Testis (tissue), 2 donors: ENCODE measurements at regions not wholly inside any gene's neighbourhood (a gene's known extent, or its start where the extent isn't known, plus 50 kb on each side); places are given as distances from the start of the nearest gene placed in this dataset.

Experiments used
- DNase-seq: peaks from one replicate; pipeline ENCODE4 v3.0.0-alpha.2; 2019
- H3K27ac ChIP-seq, 2 donors: fragments of 200-600 bp; sonication (generic); one replicate each; pipeline ENCODE4 v1.5.1; 2019
- H3K27me3 ChIP-seq: fragments of 200-600 bp; sonication (generic); one replicate; pipeline ENCODE4 v1.5.1; 2019
- H3K36me3 ChIP-seq: fragments of 200-600 bp; sonication (generic); one replicate; pipeline ENCODE4 v1.5.1; 2017; ENCODE audit warnings: low read depth; ENCODE audit errors: missing control alignments
- H3K4me1 ChIP-seq: fragments of 200-600 bp; sonication (generic); one replicate; pipeline ENCODE4 v1.5.1; 2019
- H3K4me3 ChIP-seq, 2 donors: fragments of 200-600 bp; sonication (generic); one replicate each; pipeline ENCODE4 v1.5.1; 2017 to 2019
- H3K9me3 ChIP-seq: fragments of 200-600 bp; sonication (generic); one replicate; pipeline ENCODE4 v1.5.1; 2017
- CTCF ChIP-seq, 3 experiments: fragments of 450-650 bp in 2 of 3; fragments of 200-600 bp in 1 of 3; sonication (generic) in 1 of 3; IDR thresholded peaks; one replicate each; pipeline ENCODE4 v1.5.1; 2016 to 2019; ENCODE audit warnings: antibody characterized with exemption in 3 of 3, mild to moderate bottlenecking in 2 of 3, moderate library complexity in 1 of 3
- POLR2A ChIP-seq: fragments of 450-650 bp; IDR thresholded peaks from one replicate; pipeline ENCODE4 v1.6.1; 2017; ENCODE audit warnings: antibody characterized with exemption, mild to moderate bottlenecking, moderate library complexity
- WGBS, 2 donors: methylation state at CpG; one replicate each; pipeline ENCODE4 v1.1.5; 2018; 5-methylcytosine and 5-hydroxymethylcytosine counted together
- intact Hi-C: fragments of 100-400 bp; cut with DNase I; formaldehyde crosslinking; loops from one replicate; pipeline ENCODE4 v1.15.1; 2023; ENCODE audit warnings: low total_unique reads

GRCh38 chr5:68960961-68961360, 132.9 kb upstream of the SLC30A5 start:
- Histone ChIP-seq H3K9me3 (no peaks in the 10 kb centered on the region), H3K27ac (no peak overlapping the region), H3K4me3 (no peak overlapping the region), H3K4me1 (no peaks in the 10 kb centered on the region), H3K27me3 (no peaks in the 10 kb centered on the region), H3K36me3 (no peaks in the 10 kb centered on the region)
- intact Hi-C loops, result no loop called here
- DNase-seq, result no peak
- 87 to 92% methylated on average over 6 of the region's 6 CpGs for WGBS, 2 donors
- TF ChIP-seq POLR2A (no peak), CTCF (IDR thresholded peaks at IDR 0.05) (no peak)

GRCh38 chr5:68961762-68962161, 132.1 kb upstream of the SLC30A5 start:
- Histone ChIP-seq H3K36me3 (no peaks in the 10 kb centered on the region), H3K9me3 (no peaks in the 10 kb centered on the region), H3K4me3 (no peak overlapping the region), H3K27ac (no peak overlapping the region), H3K4me1 (no peaks in the 10 kb centered on the region), H3K27me3 (no peaks in the 10 kb centered on the region)
- no peak for DNase-seq
- WGBS, 2 donors, result 67 to 79% methylated on average over 5 of the region's 5 CpGs
- intact Hi-C loops, result no loop called here
- TF ChIP-seq CTCF (IDR thresholded peaks at IDR 0.05) (no peak), POLR2A (no peak)

- H3K36me3 ChIP-seq, result no peaks in the 10 kb centered on the region
Observed at GRCh38 chr5:68962757-68963484, 130.9 kb upstream of the SLC30A5 start.

GRCh38 chr5:68964679-68965078, 129.1 kb upstream of the SLC30A5 start:
- H3K4me1 ChIP-seq, result no peaks in the 10 kb centered on the region
- H3K36me3 ChIP-seq, result no peaks in the 10 kb centered on the region
- WGBS, 2 donors, result 71 to 74% methylated on average over 3 of the region's 3 CpGs
- no peak for DNase-seq
- intact Hi-C loops, result no loop called here
- H3K27ac ChIP-seq, result no peak overlapping the region
- no peak overlapping the region for H3K4me3 ChIP-seq
- TF ChIP-seq CTCF (IDR thresholded peaks at IDR 0.05) (no peak), POLR2A (no peak)
- no peaks in the 10 kb centered on the region for H3K9me3 ChIP-seq
- no peaks in the 10 kb centered on the region for H3K27me3 ChIP-seq

More at GRCh38 chr5:68962757-68963484, 130.9 kb upstream of the SLC30A5 start:
- peak overlapping the region in 1 of 2 donors; percentile 55 for H3K27ac ChIP-seq
- DNase-seq, result peak; percentile 84
- intact Hi-C loops, result no loop called here
- H3K27me3 ChIP-seq, result no peaks in the 10 kb centered on the region
- H3K9me3 ChIP-seq, result no peaks in the 10 kb centered on the region
- no peaks in the 10 kb centered on the region for H3K4me1 ChIP-seq
- TF ChIP-seq POLR2A (no peak), CTCF (IDR thresholded peaks at IDR 0.05) (peak; percentile 78 to 86 (median 81))
- H3K4me3 ChIP-seq, result no peak overlapping the region
- 21 to 24% methylated on average over 16 of the region's 16 CpGs for WGBS, 2 donors

GRCh38 chr5:68965926-68966325, 127.9 kb upstream of the SLC30A5 start:
- TF ChIP-seq CTCF (IDR thresholded peaks at IDR 0.05), result no peak
- TF ChIP-seq POLR2A, result no peak
- Histone ChIP-seq H3K27ac (no peak overlapping the region), H3K36me3 (no peaks in the 10 kb centered on the region), H3K9me3 (no peaks in the 10 kb centered on the region), H3K4me3 (no peak overlapping the region), H3K27me3 (no peaks in the 10 kb centered on the region), H3K4me1 (no peaks in the 10 kb centered on the region)
- intact Hi-C loops, result no loop called here
- WGBS, 2 donors, result 62 to 64% methylated on average over 3 of the region's 3 CpGs
- DNase-seq, result no peak
